ENCODE measurements at regions not wholly inside any gene's neighbourhood (a gene's known extent, or its start where the extent isn't known, plus 50 kb on each side); places are given as distances from the start of the nearest gene placed in this dataset.

GRCh38 chr12:132430838-132431774 is 58.8 kb upstream of the FBRSL1 start:
- H3K36me3 Mint-ChIP-seq (ENCODE audit: low read depth), result no peaks in the 10 kb centered on the region
- intact Hi-C loops (cut with micrococcal nuclease), result loop anchor here (5.0 kb wide), 1 partner anchor 131 kb away; no protein-coding TSS in a partner anchor
- no peaks in the 10 kb centered on the region for H3K9me3 Mint-ChIP-seq
- no peak for DNase-seq
- CTCF ChIA-PET, result interaction anchor here (0.7 to 1.3 kb wide), 3 partner anchors 13 to 20 kb away, joined by 3 to 5 read pairs (median 5); no protein-coding TSS in a partner anchor
- no peak overlapping the region for H3K4me3 Mint-ChIP-seq
- no peaks in the 10 kb centered on the region for H3K27me3 Mint-ChIP-seq (ENCODE audit: low read depth)
- no peak overlapping the region for H3K27ac Mint-ChIP-seq
- H3K4me1 Mint-ChIP-seq (ENCODE audit: low read depth), result peaks cover 25% of the 10 kb centered on the region

GRCh38 chr12:132429946-132430643 is 59.9 kb upstream of the FBRSL1 start:
- DNase-seq, result peak; percentile 71
- H3K36me3 Mint-ChIP-seq (ENCODE audit: low read depth), result no peaks in the 10 kb centered on the region
- intact Hi-C loops (cut with micrococcal nuclease), result loop anchor here (5.0 kb wide), 1 partner anchor 132 kb away; no protein-coding TSS in a partner anchor

GRCh38 chr12:132429602-132429945 is 60.4 kb upstream of the FBRSL1 start:
- DNase-seq, result no peak
- H3K4me3 Mint-ChIP-seq, result no peak overlapping the region
- CTCF ChIA-PET, result interaction anchor here (1.3 kb wide), 1 partner anchor 12 kb away, joined by 5 read pairs; no protein-coding TSS in a partner anchor
- H3K36me3 Mint-ChIP-seq (ENCODE audit: low read depth), result no peaks in the 10 kb centered on the region
- H3K27me3 Mint-ChIP-seq (ENCODE audit: low read depth), result no peaks in the 10 kb centered on the region
- intact Hi-C loops (cut with micrococcal nuclease), result no loop called here
- peaks cover 20% of the 10 kb centered on the region for H3K4me1 Mint-ChIP-seq (ENCODE audit: low read depth)
- peaks cover 6% of the 10 kb centered on the region for H3K9me3 Mint-ChIP-seq
- H3K27ac Mint-ChIP-seq, result no peak overlapping the region

More at GRCh38 chr12:132429946-132430643, 59.9 kb upstream of the FBRSL1 start:
- Mint-ChIP-seq H3K9me3 (peaks cover 2% of the 10 kb centered on the region), H3K27me3 (ENCODE audit: low read depth) (no peaks in the 10 kb centered on the region), H3K27ac (no peak overlapping the region), H3K4me1 (ENCODE audit: low read depth) (peaks cover 20% of the 10 kb centered on the region), H3K4me3 (peak overlapping the region; percentile 59)
- CTCF ChIA-PET, result interaction anchor here (0.7 to 1.3 kb wide), 3 partner anchors 12 to 21 kb away, joined by 3 to 5 read pairs (median 5); no protein-coding TSS in a partner anchor

GRCh38 chr12:132428936-132429601 is 60.9 kb upstream of the FBRSL1 start:
- CTCF ChIA-PET, result interaction anchor here (2.3 kb wide), 1 partner anchor 14 kb away, joined by 13 read pairs; no protein-coding TSS in a partner anchor
- Mint-ChIP-seq H3K36me3 (ENCODE audit: low read depth) (no peaks in the 10 kb centered on the region), H3K4me1 (ENCODE audit: low read depth) (peaks cover 20% of the 10 kb centered on the region), H3K9me3 (peaks cover 6% of the 10 kb centered on the region), H3K27me3 (ENCODE audit: low read depth) (no peaks in the 10 kb centered on the region), H3K4me3 (no peak overlapping the region), H3K27ac (no peak overlapping the region)
- intact Hi-C loops (cut with micrococcal nuclease), result no loop called here
- DNase-seq, result no peak

- DNase-seq, result no peak
- Mint-ChIP-seq H3K27ac (no peak overlapping the region), H3K4me1 (ENCODE audit: low read depth) (peaks cover 18% of the 10 kb centered on the region), H3K9me3 (peaks cover 6% of the 10 kb centered on the region), H3K36me3 (ENCODE audit: low read depth) (no peaks in the 10 kb centered on the region), H3K4me3 (no peak overlapping the region), H3K27me3 (ENCODE audit: low read depth) (no peaks in the 10 kb centered on the region)
- intact Hi-C loops (cut with micrococcal nuclease), result no loop called here
- CTCF ChIA-PET, result interaction anchor here (0.5 to 2.3 kb wide), 2 partner anchors 14 to 477 kb away, joined by 3 to 13 read pairs; no protein-coding TSS in a partner anchor
Observed at GRCh38 chr12:132427999-132428935, 61.7 kb upstream of the FBRSL1 start.

- Mint-ChIP-seq H3K36me3 (ENCODE audit: low read depth) (no peaks in the 10 kb centered on the region), H3K27ac (no peak overlapping the region), H3K27me3 (ENCODE audit: low read depth) (no peaks in the 10 kb centered on the region), H3K4me1 (ENCODE audit: low read depth) (peaks cover 22% of the 10 kb centered on the region), H3K9me3 (peaks cover 6% of the 10 kb centered on the region), H3K4me3 (no peak overlapping the region)
- no peak for DNase-seq
- CTCF ChIA-PET, result interaction anchor here (1.1 to 2.3 kb wide), 2 partner anchors 13 to 651 kb away, joined by 3 to 13 read pairs; no protein-coding TSS in a partner anchor
- intact Hi-C loops (cut with micrococcal nuclease), result no loop called here
Observed at GRCh38 chr12:132427174-132427768, 62.7 kb upstream of the FBRSL1 start.

- Mint-ChIP-seq H3K36me3 (ENCODE audit: low read depth) (no peaks in the 10 kb centered on the region), H3K27me3 (ENCODE audit: low read depth) (no peaks in the 10 kb centered on the region), H3K4me1 (ENCODE audit: low read depth) (peaks cover 22% of the 10 kb centered on the region), H3K4me3 (no peak overlapping the region), H3K27ac (no peak overlapping the region), H3K9me3 (peaks cover 6% of the 10 kb centered on the region)
- intact Hi-C loops (cut with micrococcal nuclease), result no loop called here
- CTCF ChIA-PET, result interaction anchor here (1.1 to 2.3 kb wide), 2 partner anchors 12 to 651 kb away, joined by 3 to 13 read pairs; no protein-coding TSS in a partner anchor
- DNase-seq, result no peak
Observed at GRCh38 chr12:132426349-132427173, 63.4 kb upstream of the FBRSL1 start.

- intact Hi-C loops (cut with micrococcal nuclease), result no loop called here
- H3K4me3 Mint-ChIP-seq, result no peak overlapping the region
- DNase-seq, result no peak
- peaks cover 6% of the 10 kb centered on the region for H3K9me3 Mint-ChIP-seq
- H3K4me1 Mint-ChIP-seq (ENCODE audit: low read depth), result peaks cover 12% of the 10 kb centered on the region
- H3K36me3 Mint-ChIP-seq (ENCODE audit: low read depth), result no peaks in the 10 kb centered on the region
- CTCF ChIA-PET, result no interaction called here
- no peak overlapping the region for H3K27ac Mint-ChIP-seq
- no peaks in the 10 kb centered on the region for H3K27me3 Mint-ChIP-seq (ENCODE audit: low read depth)
Observed at GRCh38 chr12:132424811-132425210, 65.1 kb upstream of the FBRSL1 start.

GRCh38 chr12:132423820-132424645 is 65.9 kb upstream of the FBRSL1 start:
- CTCF ChIA-PET, result no interaction called here
- H3K4me3 Mint-ChIP-seq, result no peak overlapping the region
- peaks cover 7% of the 10 kb centered on the region for H3K4me1 Mint-ChIP-seq (ENCODE audit: low read depth)
- DNase-seq, result no peak
- intact Hi-C loops (cut with micrococcal nuclease), result no loop called here
- H3K27me3 Mint-ChIP-seq (ENCODE audit: low read depth), result no peaks in the 10 kb centered on the region
- peaks cover 6% of the 10 kb centered on the region for H3K9me3 Mint-ChIP-seq
- H3K27ac Mint-ChIP-seq, result no peak overlapping the region
- H3K36me3 Mint-ChIP-seq (ENCODE audit: low read depth), result no peaks in the 10 kb centered on the region

Data from activated naive CD4-positive, alpha-beta T cell treated with anti-CD3 and anti-CD28 coated beads for 36 hours (primary cell).